ENCODE measurements at regions not wholly inside any gene's neighbourhood (a gene's known extent, or its start where the extent isn't known, plus 50 kb on each side); places are given as distances from the start of the nearest gene placed in this dataset.

GRCh38 chr9:78123808-78124207 lies 92.2 kb upstream of the GNAQ start:
- no peak for DNase-seq (ENCODE audit: low spot score)

GRCh38 chr9:78122631-78123030 lies 91.0 kb upstream of the GNAQ start:
- Histone ChIP-seq H4K91ac (ENCODE audit: low read depth, low read length, poor library complexity) (no peak overlapping the region), H2BK12ac (ENCODE audit: low read length) (no peak overlapping the region), H3K9ac (ENCODE audit: low read depth, low read length, poor library complexity) (no peak overlapping the region), H3K18ac (ENCODE audit: low read length) (no peak overlapping the region), H2BK120ac (ENCODE audit: low read depth, low read length) (no peak overlapping the region), H2AFZ (ENCODE audit: low read length) (no peak overlapping the region), H3K14ac (ENCODE audit: low read length) (no peak overlapping the region), H3K79me1 (ENCODE audit: low read depth, low read length) (no peaks in the 10 kb centered on the region), H3K9me3 (replicated peaks in 1 of 2; ENCODE audit: control insufficient read depth in 2 of 2, insufficient read depth in 1 of 2, low read depth in 1 of 2, low read length in 2 of 2) (no peaks in the 10 kb centered on the region), H3K36me3 (replicated peaks in 1 of 2; ENCODE audit: control insufficient read depth in 2 of 2, insufficient read depth in 2 of 2, low read length in 2 of 2) (no peaks in the 10 kb centered on the region), H3K23ac (ENCODE audit: low read depth, low read length, poor library complexity) (no peak overlapping the region), H3K27me3 (ENCODE audit: control insufficient read depth in 3 of 3, insufficient read depth in 3 of 3, low read depth in 1 of 3, low read length in 3 of 3) (peaks cover 0 to 4% (median 0%) of the 10 kb centered on the region in 3 experiments), H3K27ac (replicated peaks; ENCODE audit: low read length) (no peak overlapping the region), H2BK15ac (ENCODE audit: low read length) (no peak overlapping the region), H4K8ac (ENCODE audit: low read depth, low read length) (no peak overlapping the region), H3K4me1 (ENCODE audit: control insufficient read depth in 2 of 2, insufficient read depth in 1 of 2, low read depth in 1 of 2, low read length in 2 of 2) (peaks cover 0 to 2% of the 10 kb centered on the region in 2 donors), H3K4me3 (ENCODE audit: low read length in 2 of 2) (no peak overlapping the region), H2AK5ac (ENCODE audit: low read depth, low read length) (no peak overlapping the region), H3K4ac (ENCODE audit: low read length) (no peak overlapping the region), H3K4me2 (ENCODE audit: insufficient read depth, low read length, poor library complexity, severe bottlenecking) (no peak overlapping the region), H2BK5ac (ENCODE audit: low read length) (no peak overlapping the region)
- DNase-seq (ENCODE audit: low spot score) = no peak
- WGBS, 2 donors (ENCODE audit: extremely low coverage in 2 of 2, insufficient read length in 2 of 2, insufficient replicate concordance in 1 of 2) = no CpG with 5 or more reads among the region's 5 CpGs

More at GRCh38 chr9:78123808-78124207, 92.2 kb upstream of the GNAQ start:
- Histone ChIP-seq H3K4me3 (ENCODE audit: low read length in 2 of 2) (no peak overlapping the region), H2AFZ (ENCODE audit: low read length) (no peak overlapping the region), H2BK120ac (ENCODE audit: low read depth, low read length) (no peak overlapping the region), H4K8ac (ENCODE audit: low read depth, low read length) (no peak overlapping the region), H3K36me3 (replicated peaks in 1 of 2; ENCODE audit: control insufficient read depth in 2 of 2, insufficient read depth in 2 of 2, low read length in 2 of 2) (no peaks in the 10 kb centered on the region), H3K79me1 (ENCODE audit: low read depth, low read length) (no peaks in the 10 kb centered on the region), H3K4ac (ENCODE audit: low read length) (no peak overlapping the region), H3K14ac (ENCODE audit: low read length) (no peak overlapping the region), H3K23ac (ENCODE audit: low read depth, low read length, poor library complexity) (no peak overlapping the region), H3K27ac (replicated peaks; ENCODE audit: low read length) (no peak overlapping the region), H3K27me3 (ENCODE audit: control insufficient read depth in 3 of 3, insufficient read depth in 3 of 3, low read depth in 1 of 3, low read length in 3 of 3) (peaks cover 0 to 4% (median 0%) of the 10 kb centered on the region in 3 experiments), H3K9me3 (replicated peaks in 1 of 2; ENCODE audit: control insufficient read depth in 2 of 2, insufficient read depth in 1 of 2, low read depth in 1 of 2, low read length in 2 of 2) (no peaks in the 10 kb centered on the region), H2BK5ac (ENCODE audit: low read length) (no peak overlapping the region), H3K4me2 (ENCODE audit: insufficient read depth, low read length, poor library complexity, severe bottlenecking) (no peak overlapping the region), H3K4me1 (ENCODE audit: control insufficient read depth in 2 of 2, insufficient read depth in 1 of 2, low read depth in 1 of 2, low read length in 2 of 2) (peaks cover 0 to 2% of the 10 kb centered on the region in 2 donors), H2BK12ac (ENCODE audit: low read length) (no peak overlapping the region), H3K9ac (ENCODE audit: low read depth, low read length, poor library complexity) (no peak overlapping the region), H4K91ac (ENCODE audit: low read depth, low read length, poor library complexity) (no peak overlapping the region), H3K18ac (ENCODE audit: low read length) (no peak overlapping the region), H2BK15ac (ENCODE audit: low read length) (no peak overlapping the region), H2AK5ac (ENCODE audit: low read depth, low read length) (no peak overlapping the region)
- WGBS, 2 donors (ENCODE audit: extremely low coverage in 2 of 2, insufficient read length in 2 of 2, insufficient replicate concordance in 1 of 2) = no CpG with 5 or more reads among the region's 1 CpG

GRCh38 chr9:78121488-78121887 lies 89.9 kb upstream of the GNAQ start:
- Histone ChIP-seq H3K27me3 (ENCODE audit: control insufficient read depth in 3 of 3, insufficient read depth in 3 of 3, low read depth in 1 of 3, low read length in 3 of 3) (peaks cover 0 to 4% (median 0%) of the 10 kb centered on the region in 3 experiments), H3K27ac (replicated peaks; ENCODE audit: low read length) (no peak overlapping the region), H4K8ac (ENCODE audit: low read depth, low read length) (no peak overlapping the region), H3K18ac (ENCODE audit: low read length) (no peak overlapping the region), H3K9ac (ENCODE audit: low read depth, low read length, poor library complexity) (no peak overlapping the region), H2AFZ (ENCODE audit: low read length) (no peak overlapping the region), H3K4me2 (ENCODE audit: insufficient read depth, low read length, poor library complexity, severe bottlenecking) (no peak overlapping the region), H3K23ac (ENCODE audit: low read depth, low read length, poor library complexity) (no peak overlapping the region), H3K4me3 (ENCODE audit: low read length in 2 of 2) (no peak overlapping the region), H2BK12ac (ENCODE audit: low read length) (no peak overlapping the region), H3K9me3 (replicated peaks in 1 of 2; ENCODE audit: control insufficient read depth in 2 of 2, insufficient read depth in 1 of 2, low read depth in 1 of 2, low read length in 2 of 2) (no peaks in the 10 kb centered on the region), H3K79me1 (ENCODE audit: low read depth, low read length) (no peaks in the 10 kb centered on the region), H3K4me1 (ENCODE audit: control insufficient read depth in 2 of 2, insufficient read depth in 1 of 2, low read depth in 1 of 2, low read length in 2 of 2) (no peaks in the 10 kb centered on the region), H3K36me3 (replicated peaks in 1 of 2; ENCODE audit: control insufficient read depth in 2 of 2, insufficient read depth in 2 of 2, low read length in 2 of 2) (no peaks in the 10 kb centered on the region), H3K14ac (ENCODE audit: low read length) (no peak overlapping the region), H4K91ac (ENCODE audit: low read depth, low read length, poor library complexity) (no peak overlapping the region), H2AK5ac (ENCODE audit: low read depth, low read length) (no peak overlapping the region), H2BK15ac (ENCODE audit: low read length) (no peak overlapping the region), H3K4ac (ENCODE audit: low read length) (no peak overlapping the region), H2BK5ac (ENCODE audit: low read length) (no peak overlapping the region), H2BK120ac (ENCODE audit: low read depth, low read length) (no peak overlapping the region)
- peak; percentile 58 for DNase-seq (ENCODE audit: low spot score)
- no CpG with 5 or more reads among the region's 4 CpGs for WGBS, 2 donors (ENCODE audit: extremely low coverage in 2 of 2, insufficient read length in 2 of 2, insufficient replicate concordance in 1 of 2)

GRCh38 chr9:78118742-78119473 lies 87.3 kb upstream of the GNAQ start:
- H3K4me2 ChIP-seq (ENCODE audit: insufficient read depth, low read length, poor library complexity, severe bottlenecking) = no peak overlapping the region
- H3K9ac ChIP-seq (ENCODE audit: low read depth, low read length, poor library complexity) = no peak overlapping the region
- H2BK12ac ChIP-seq (ENCODE audit: low read length) = no peak overlapping the region
- no peak overlapping the region for H2AK5ac ChIP-seq (ENCODE audit: low read depth, low read length)
- no peak overlapping the region for H3K27ac ChIP-seq (replicated peaks; ENCODE audit: low read length)
- no peak overlapping the region for H2AFZ ChIP-seq (ENCODE audit: low read length)
- no peak overlapping the region for H2BK5ac ChIP-seq (ENCODE audit: low read length)
- H4K8ac ChIP-seq (ENCODE audit: low read depth, low read length) = no peak overlapping the region
- no peak overlapping the region for H2BK120ac ChIP-seq (ENCODE audit: low read depth, low read length)
- H3K18ac ChIP-seq (ENCODE audit: low read length) = no peak overlapping the region
- no peak overlapping the region for H3K23ac ChIP-seq (ENCODE audit: low read depth, low read length, poor library complexity)
- H3K14ac ChIP-seq (ENCODE audit: low read length) = no peak overlapping the region
- no peaks in the 10 kb centered on the region for H3K9me3 ChIP-seq (replicated peaks in 1 of 2; ENCODE audit: control insufficient read depth in 2 of 2, insufficient read depth in 1 of 2, low read depth in 1 of 2, low read length in 2 of 2)
- no peak overlapping the region for H3K4me3 ChIP-seq (ENCODE audit: low read length in 2 of 2)
- WGBS, 2 donors (ENCODE audit: extremely low coverage in 2 of 2, insufficient read length in 2 of 2, insufficient replicate concordance in 1 of 2) = no CpG with 5 or more reads among the region's 2 CpGs
- H3K79me1 ChIP-seq (ENCODE audit: low read depth, low read length) = no peaks in the 10 kb centered on the region
- H3K4ac ChIP-seq (ENCODE audit: low read length) = no peak overlapping the region
- no peaks in the 10 kb centered on the region for H3K36me3 ChIP-seq (replicated peaks in 1 of 2; ENCODE audit: control insufficient read depth in 2 of 2, insufficient read depth in 2 of 2, low read length in 2 of 2)
- no peak overlapping the region for H2BK15ac ChIP-seq (ENCODE audit: low read length)
- H3K27me3 ChIP-seq (ENCODE audit: control insufficient read depth in 3 of 3, insufficient read depth in 3 of 3, low read depth in 1 of 3, low read length in 3 of 3) = peaks cover 0 to 4% (median 0%) of the 10 kb centered on the region in 3 experiments
- DNase-seq (ENCODE audit: low spot score) = no peak
- no peak overlapping the region for H4K91ac ChIP-seq (ENCODE audit: low read depth, low read length, poor library complexity)
- no peaks in the 10 kb centered on the region for H3K4me1 ChIP-seq (ENCODE audit: control insufficient read depth in 2 of 2, insufficient read depth in 1 of 2, low read depth in 1 of 2, low read length in 2 of 2)

All from neuronal stem cell (in vitro differentiated cells).